ENCODE measurements at regions not wholly inside any gene's neighbourhood (a gene's known extent, or its start where the extent isn't known, plus 50 kb on each side); places are given as distances from the start of the nearest gene placed in this dataset.

DNA sequence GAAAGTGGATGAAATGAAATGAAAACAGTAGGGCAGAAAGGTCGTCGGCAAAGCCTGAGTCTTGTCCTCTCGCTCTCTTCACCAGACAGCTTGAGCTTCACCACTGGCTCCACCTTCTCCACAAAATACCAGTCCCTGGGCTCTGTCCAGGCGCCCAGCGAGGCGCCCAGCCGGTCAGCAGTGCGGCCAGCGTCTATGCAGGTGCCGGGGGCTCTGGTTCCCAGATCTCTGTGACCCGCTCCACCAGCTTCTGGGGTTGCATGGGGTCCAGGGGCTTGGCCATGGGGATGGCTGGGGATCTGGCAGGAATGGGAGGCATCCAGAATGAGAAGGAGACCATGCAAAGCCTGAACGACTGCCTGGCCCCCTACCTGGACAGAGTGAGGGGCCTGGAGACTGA, 600.5 kb upstream of the ZP4 start:
- no peaks in the 10 kb centered on the region for H3K4me1 ChIP-seq (ENCODE audit: insufficient read depth, low read length)
- FAIRE-seq (no peak), DNase-seq (ENCODE audit: low spot score) (no peak), ATAC-seq (no peak)
- WGBS (ENCODE audit: low lambda C conversion rate) = 14% methylated on average over 3 of the region's 12 CpGs
- POLR2A ChIA-PET = no interaction called here
- peaks cover 78% of the 10 kb centered on the region for H3K9me3 ChIP-seq (ENCODE audit: low read length)
- no peaks in the 10 kb centered on the region for H3K79me2 ChIP-seq (ENCODE audit: insufficient read depth, low read length)
- CTCF ChIA-PET (ENCODE audit: low intra/inter-chr PET ratio, low total read pairs) = no interaction called here
- intact Hi-C loops (cut with micrococcal nuclease; ENCODE audit: unreplicated experiment) (no loop called here), in situ Hi-C loops (cut with HindIII; ENCODE audit: extremely low pct_ligation_motif_present, low pct_unique_long_range_greater_than_20kb) (no loop called here)
- H3K27ac ChIP-seq (ENCODE audit: extremely low read length, insufficient read depth, low read length) = no peak overlapping the region
- no peaks in the 10 kb centered on the region for H4K20me1 ChIP-seq (ENCODE audit: insufficient read depth, low read length)
- TF ChIP-seq, protein P1, sequence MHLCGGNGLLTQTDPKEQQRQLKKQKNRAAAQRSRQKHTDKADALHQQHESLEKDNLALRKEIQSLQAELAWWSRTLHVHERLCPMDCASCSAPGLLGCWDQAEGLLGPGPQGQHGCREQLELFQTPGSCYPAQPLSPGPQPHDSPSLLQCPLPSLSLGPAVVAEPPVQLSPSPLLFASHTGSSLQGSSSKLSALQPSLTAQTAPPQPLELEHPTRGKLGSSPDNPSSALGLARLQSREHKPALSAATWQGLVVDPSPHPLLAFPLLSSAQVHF (CRISPR knock-in tag; IDR thresholded peaks at IDR 0.05) = no peak
- TF ChIP-seq TCF12 (IDR thresholded peaks at IDR 0.05) (no peak), TCF12 (CRISPR knock-in tag; IDR thresholded peaks at IDR 0.05) (no peak), ZNF782 (CRISPR knock-in tag; IDR thresholded peaks at IDR 0.05; ENCODE audit: borderline replicate concordance) (no peak), GABPB1 (CRISPR knock-in tag; IDR thresholded peaks at IDR 0.05) (no peak), CAMTA2 (CRISPR knock-in tag; IDR thresholded peaks at IDR 0.05; ENCODE audit: borderline replicate concordance) (no peak), ZNF3 (CRISPR knock-in tag; IDR thresholded peaks at IDR 0.05) (no peak), ZNF672 (CRISPR knock-in tag; IDR thresholded peaks at IDR 0.05) (no peak)
- TF ChIP-seq, protein P2, sequence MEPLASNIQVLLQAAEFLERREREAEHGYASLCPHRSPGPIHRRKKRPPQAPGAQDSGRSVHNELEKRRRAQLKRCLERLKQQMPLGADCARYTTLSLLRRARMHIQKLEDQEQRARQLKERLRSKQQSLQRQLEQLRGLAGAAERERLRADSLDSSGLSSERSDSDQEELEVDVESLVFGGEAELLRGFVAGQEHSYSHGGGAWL (CRISPR knock-in tag; IDR thresholded peaks at IDR 0.05) = no peak
- TF ChIP-seq, protein P3, sequence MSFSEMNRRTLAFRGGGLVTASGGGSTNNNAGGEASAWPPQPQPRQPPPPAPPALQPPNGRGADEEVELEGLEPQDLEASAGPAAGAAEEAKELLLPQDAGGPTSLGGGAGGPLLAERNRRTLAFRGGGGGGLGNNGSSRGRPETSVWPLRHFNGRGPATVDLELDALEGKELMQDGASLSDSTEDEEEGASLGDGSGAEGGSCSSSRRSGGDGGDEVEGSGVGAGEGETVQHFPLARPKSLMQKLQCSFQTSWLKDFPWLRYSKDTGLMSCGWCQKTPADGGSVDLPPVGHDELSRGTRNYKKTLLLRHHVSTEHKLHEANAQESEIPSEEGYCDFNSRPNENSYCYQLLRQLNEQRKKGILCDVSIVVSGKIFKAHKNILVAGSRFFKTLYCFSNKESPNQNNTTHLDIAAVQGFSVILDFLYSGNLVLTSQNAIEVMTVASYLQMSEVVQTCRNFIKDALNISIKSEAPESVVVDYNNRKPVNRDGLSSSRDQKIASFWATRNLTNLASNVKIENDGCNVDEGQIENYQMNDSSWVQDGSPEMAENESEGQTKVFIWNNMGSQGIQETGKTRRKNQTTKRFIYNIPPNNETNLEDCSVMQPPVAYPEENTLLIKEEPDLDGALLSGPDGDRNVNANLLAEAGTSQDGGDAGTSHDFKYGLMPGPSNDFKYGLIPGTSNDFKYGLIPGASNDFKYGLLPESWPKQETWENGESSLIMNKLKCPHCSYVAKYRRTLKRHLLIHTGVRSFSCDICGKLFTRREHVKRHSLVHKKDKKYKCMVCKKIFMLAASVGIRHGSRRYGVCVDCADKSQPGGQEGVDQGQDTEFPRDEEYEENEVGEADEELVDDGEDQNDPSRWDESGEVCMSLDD (CRISPR knock-in tag; IDR thresholded peaks at IDR 0.05; ENCODE audit: borderline replicate concordance) = no peak
- TF ChIP-seq, protein P4, sequence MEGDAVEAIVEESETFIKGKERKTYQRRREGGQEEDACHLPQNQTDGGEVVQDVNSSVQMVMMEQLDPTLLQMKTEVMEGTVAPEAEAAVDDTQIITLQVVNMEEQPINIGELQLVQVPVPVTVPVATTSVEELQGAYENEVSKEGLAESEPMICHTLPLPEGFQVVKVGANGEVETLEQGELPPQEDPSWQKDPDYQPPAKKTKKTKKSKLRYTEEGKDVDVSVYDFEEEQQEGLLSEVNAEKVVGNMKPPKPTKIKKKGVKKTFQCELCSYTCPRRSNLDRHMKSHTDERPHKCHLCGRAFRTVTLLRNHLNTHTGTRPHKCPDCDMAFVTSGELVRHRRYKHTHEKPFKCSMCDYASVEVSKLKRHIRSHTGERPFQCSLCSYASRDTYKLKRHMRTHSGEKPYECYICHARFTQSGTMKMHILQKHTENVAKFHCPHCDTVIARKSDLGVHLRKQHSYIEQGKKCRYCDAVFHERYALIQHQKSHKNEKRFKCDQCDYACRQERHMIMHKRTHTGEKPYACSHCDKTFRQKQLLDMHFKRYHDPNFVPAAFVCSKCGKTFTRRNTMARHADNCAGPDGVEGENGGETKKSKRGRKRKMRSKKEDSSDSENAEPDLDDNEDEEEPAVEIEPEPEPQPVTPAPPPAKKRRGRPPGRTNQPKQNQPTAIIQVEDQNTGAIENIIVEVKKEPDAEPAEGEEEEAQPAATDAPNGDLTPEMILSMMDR (CRISPR knock-in tag; IDR thresholded peaks at IDR 0.05) = no peak
- H3K27me3 ChIP-seq (ENCODE audit: control insufficient read depth in 1 of 2, insufficient read depth in 2 of 2, low read length in 2 of 2) = no peaks in the 10 kb centered on the region
- H3K4me3 ChIP-seq (replicated peaks in 1 of 3; ENCODE audit: insufficient read depth in 1 of 3, low read depth in 2 of 3, low read length in 3 of 3) = no peak overlapping the region
- no TSS peak for BruUV-seq (replicated peaks)
- H2AFZ ChIP-seq (ENCODE audit: low read length) = no peak overlapping the region
- no peak overlapping the region for H3K4me2 ChIP-seq (ENCODE audit: low read depth, low read length)
- H3K9ac ChIP-seq (ENCODE audit: insufficient read depth, low read depth, low read length) = no peak overlapping the region
- no peaks in the 10 kb centered on the region for H3K36me3 ChIP-seq (replicated peaks in 1 of 2; ENCODE audit: control insufficient read depth in 1 of 2, insufficient read depth in 2 of 2, low read length in 2 of 2)
